ENCODE measurements at regions not wholly inside any gene's neighbourhood (a gene's known extent, or its start where the extent isn't known, plus 50 kb on each side); places are given as distances from the start of the nearest gene placed in this dataset.

- Mint-ChIP-seq H3K27me3 (ENCODE audit: unreplicated experiment) (no peaks in the 10 kb centered on the region), H3K27ac (ENCODE audit: unreplicated experiment) (no peak overlapping the region), H3K9me3 (ENCODE audit: unreplicated experiment) (peaks cover 12% of the 10 kb centered on the region), H3K4me3 (ENCODE audit: unreplicated experiment) (no peak overlapping the region), H3K4me1 (ENCODE audit: unreplicated experiment) (no peaks in the 10 kb centered on the region), H3K36me3 (ENCODE audit: unreplicated experiment) (no peaks in the 10 kb centered on the region)
- no peak for TF ChIP-seq CTCF (IDR thresholded peaks at IDR 0.05)
- no peak for DNase-seq (ENCODE audit: extremely low spot score, unreplicated experiment)
These were observed 220.1 kb upstream of the SAMSN1 start for GRCh38 chr21:14766241-14766640.

GRCh38 chr21:14763695-14764064 lies 217.6 kb upstream of the SAMSN1 start:
- H3K9me3 Mint-ChIP-seq (ENCODE audit: unreplicated experiment) = peaks cover 28% of the 10 kb centered on the region
- H3K27me3 Mint-ChIP-seq (ENCODE audit: unreplicated experiment) = no peaks in the 10 kb centered on the region
- no peak for DNase-seq (ENCODE audit: extremely low spot score, unreplicated experiment)
- TF ChIP-seq CTCF (IDR thresholded peaks at IDR 0.05) = no peak
- no peaks in the 10 kb centered on the region for H3K4me1 Mint-ChIP-seq (ENCODE audit: unreplicated experiment)
- no peak overlapping the region for H3K27ac Mint-ChIP-seq (ENCODE audit: unreplicated experiment)
- H3K4me3 Mint-ChIP-seq (ENCODE audit: unreplicated experiment) = no peak overlapping the region
- H3K36me3 Mint-ChIP-seq (ENCODE audit: unreplicated experiment) = no peaks in the 10 kb centered on the region

- no peaks in the 10 kb centered on the region for H3K36me3 Mint-ChIP-seq (ENCODE audit: unreplicated experiment)
- H3K27me3 Mint-ChIP-seq (ENCODE audit: unreplicated experiment) = no peaks in the 10 kb centered on the region
- no peak overlapping the region for H3K27ac Mint-ChIP-seq (ENCODE audit: unreplicated experiment)
- H3K4me3 Mint-ChIP-seq (ENCODE audit: unreplicated experiment) = no peak overlapping the region
- TF ChIP-seq CTCF (IDR thresholded peaks at IDR 0.05) = no peak
- peaks cover 30% of the 10 kb centered on the region for H3K9me3 Mint-ChIP-seq (ENCODE audit: unreplicated experiment)
- H3K4me1 Mint-ChIP-seq (ENCODE audit: unreplicated experiment) = no peaks in the 10 kb centered on the region
- DNase-seq (ENCODE audit: extremely low spot score, unreplicated experiment) = no peak
These were observed 216.9 kb upstream of the SAMSN1 start for GRCh38 chr21:14762734-14763694.

GRCh38 chr21:14762327-14762726 lies 216.2 kb upstream of the SAMSN1 start:
- DNase-seq (ENCODE audit: extremely low spot score, unreplicated experiment) = no peak
- no peak overlapping the region for H3K27ac Mint-ChIP-seq (ENCODE audit: unreplicated experiment)
- TF ChIP-seq CTCF (IDR thresholded peaks at IDR 0.05) = no peak
- H3K4me1 Mint-ChIP-seq (ENCODE audit: unreplicated experiment) = no peaks in the 10 kb centered on the region
- no peaks in the 10 kb centered on the region for H3K27me3 Mint-ChIP-seq (ENCODE audit: unreplicated experiment)
- no peak overlapping the region for H3K4me3 Mint-ChIP-seq (ENCODE audit: unreplicated experiment)
- peaks cover 30% of the 10 kb centered on the region for H3K9me3 Mint-ChIP-seq (ENCODE audit: unreplicated experiment)
- no peaks in the 10 kb centered on the region for H3K36me3 Mint-ChIP-seq (ENCODE audit: unreplicated experiment)

- no peak overlapping the region for H3K27ac Mint-ChIP-seq (ENCODE audit: unreplicated experiment)
- no peak for TF ChIP-seq CTCF (IDR thresholded peaks at IDR 0.05)
- peaks cover 37% of the 10 kb centered on the region for H3K9me3 Mint-ChIP-seq (ENCODE audit: unreplicated experiment)
- no peaks in the 10 kb centered on the region for H3K27me3 Mint-ChIP-seq (ENCODE audit: unreplicated experiment)
- H3K4me3 Mint-ChIP-seq (ENCODE audit: unreplicated experiment) = no peak overlapping the region
- H3K4me1 Mint-ChIP-seq (ENCODE audit: unreplicated experiment) = no peaks in the 10 kb centered on the region
- H3K36me3 Mint-ChIP-seq (ENCODE audit: unreplicated experiment) = no peaks in the 10 kb centered on the region
- DNase-seq (ENCODE audit: extremely low spot score, unreplicated experiment) = no peak
These were observed 213.2 kb upstream of the SAMSN1 start for GRCh38 chr21:14759285-14759684.
